ENCODE measurements at regions not wholly inside any gene's neighbourhood (a gene's known extent, or its start where the extent isn't known, plus 50 kb on each side); places are given as distances from the start of the nearest gene placed in this dataset.

DNA sequence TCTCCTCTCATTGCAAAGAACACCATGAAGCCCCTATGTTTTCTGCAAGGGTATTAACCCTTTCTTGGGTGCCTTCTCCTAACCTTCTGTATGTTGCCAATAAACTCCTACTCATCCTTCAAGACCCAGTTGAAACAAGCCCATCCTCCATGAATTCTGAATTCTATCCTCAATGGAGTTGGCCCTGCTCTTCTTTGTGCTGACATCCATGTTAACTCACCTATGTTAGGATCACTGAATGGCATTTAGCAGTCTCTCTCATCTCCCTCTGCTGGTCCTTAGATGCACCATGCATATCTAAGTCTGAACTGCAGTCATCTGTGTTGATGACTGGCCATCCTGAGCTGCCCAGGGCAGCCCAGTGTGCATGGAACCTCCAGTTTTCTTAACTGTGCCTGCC, 129.8 kb downstream of the BUB3 start:
- Mint-ChIP-seq H3K4me3 (no peak overlapping the region), H3K4me1 (ENCODE audit: low read depth) (peaks cover 23% of the 10 kb centered on the region), H3K27ac (no peak overlapping the region), H3K27me3 (peaks cover 2% of the 10 kb centered on the region), H3K36me3 (ENCODE audit: low read depth) (peaks cover 5% of the 10 kb centered on the region), H3K9me3 (no peaks in the 10 kb centered on the region)
- DNase-seq: no peak

DNA sequence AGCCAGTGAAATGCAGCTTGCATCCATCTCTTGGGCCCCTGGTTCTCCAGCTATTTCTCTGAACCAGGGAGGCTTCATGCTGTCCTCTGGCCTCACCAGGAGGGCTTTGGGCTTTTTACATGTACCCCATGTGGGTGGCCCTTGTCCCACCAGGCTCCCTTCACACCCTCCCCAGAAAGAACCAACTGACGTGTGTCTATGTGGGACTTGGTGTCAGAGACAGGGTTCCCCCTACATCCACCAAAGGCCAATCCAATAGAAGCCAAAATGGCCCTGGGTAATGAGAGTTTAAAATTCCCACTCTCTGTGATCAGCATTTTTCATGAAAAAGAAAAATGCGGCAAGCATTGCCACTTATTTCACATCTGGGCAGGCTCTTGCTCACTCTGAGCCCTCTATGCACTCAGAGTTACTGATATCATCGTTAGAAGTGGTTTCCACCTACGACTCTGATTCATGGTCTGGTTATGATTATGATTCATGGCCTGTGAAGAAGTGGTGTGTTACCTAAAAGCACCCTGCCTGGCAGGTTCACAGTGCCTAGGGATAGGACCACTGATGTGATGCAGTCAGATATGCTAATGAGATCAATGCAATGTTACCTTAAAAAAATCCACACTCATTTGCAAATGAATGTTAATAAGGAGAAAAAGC, 133.5 kb downstream of the BUB3 start:
- H3K9me3 Mint-ChIP-seq: peaks cover 10% of the 10 kb centered on the region
- DNase-seq: peak; percentile 38
- peaks cover 23% of the 10 kb centered on the region for H3K4me1 Mint-ChIP-seq (ENCODE audit: low read depth)
- no peak overlapping the region for H3K4me3 Mint-ChIP-seq
- H3K27me3 Mint-ChIP-seq: peaks cover 2% of the 10 kb centered on the region
- H3K36me3 Mint-ChIP-seq (ENCODE audit: low read depth): peaks cover 5% of the 10 kb centered on the region
- H3K27ac Mint-ChIP-seq: peak overlapping the region; percentile 91

DNA sequence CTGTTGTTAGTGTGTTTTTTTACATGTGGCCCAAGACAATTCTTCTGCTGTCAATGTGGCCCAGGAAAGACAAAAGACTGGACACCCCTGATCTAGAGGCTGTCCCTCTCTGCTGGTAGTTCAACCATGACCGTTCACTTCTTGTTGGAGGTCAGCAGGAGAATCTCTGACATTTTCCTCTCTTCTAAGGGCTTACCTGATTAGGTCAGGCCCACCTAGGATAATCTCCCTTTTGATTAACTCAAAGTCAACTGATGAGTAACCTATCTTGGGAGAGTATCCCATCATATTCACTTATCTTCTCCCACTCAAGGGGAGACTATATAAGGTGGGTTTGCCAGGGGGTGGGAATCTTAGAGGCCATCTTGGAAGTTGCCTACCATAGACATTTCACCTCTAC, 135.2 kb downstream of the BUB3 start:
- Mint-ChIP-seq H3K27me3 (peaks cover 2% of the 10 kb centered on the region), H3K4me1 (ENCODE audit: low read depth) (peaks cover 26% of the 10 kb centered on the region), H3K36me3 (ENCODE audit: low read depth) (peaks cover 5% of the 10 kb centered on the region), H3K27ac (no peak overlapping the region), H3K4me3 (no peak overlapping the region), H3K9me3 (peaks cover 10% of the 10 kb centered on the region)
- DNase-seq: no peak

DNA sequence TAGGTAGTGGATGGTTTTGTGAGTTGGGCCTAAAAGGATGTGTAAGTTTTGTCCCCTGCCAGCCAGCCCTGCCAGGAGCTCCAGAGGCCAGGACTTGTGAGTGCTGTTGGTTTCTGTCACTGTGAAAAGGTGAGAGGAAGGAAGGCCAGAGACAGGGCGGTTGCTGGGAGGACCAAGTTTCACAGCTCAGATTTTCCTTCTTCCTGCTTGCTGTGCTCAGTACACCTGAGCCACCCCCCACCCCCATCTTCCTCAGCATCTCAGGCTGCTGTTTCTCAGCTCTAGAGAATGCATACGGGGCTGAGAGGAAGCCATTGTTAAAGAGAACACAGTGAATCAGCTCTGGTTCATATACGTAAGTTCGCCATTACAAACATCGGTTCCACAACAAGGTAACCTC, 139.9 kb downstream of the BUB3 start:
- H3K9me3 Mint-ChIP-seq: peaks cover 16% of the 10 kb centered on the region
- H3K27ac Mint-ChIP-seq: no peak overlapping the region
- no peaks in the 10 kb centered on the region for H3K27me3 Mint-ChIP-seq
- H3K4me3 Mint-ChIP-seq: no peak overlapping the region
- peaks cover 3% of the 10 kb centered on the region for H3K4me1 Mint-ChIP-seq (ENCODE audit: low read depth)
- H3K36me3 Mint-ChIP-seq (ENCODE audit: low read depth): no peaks in the 10 kb centered on the region
- DNase-seq: no peak

DNA sequence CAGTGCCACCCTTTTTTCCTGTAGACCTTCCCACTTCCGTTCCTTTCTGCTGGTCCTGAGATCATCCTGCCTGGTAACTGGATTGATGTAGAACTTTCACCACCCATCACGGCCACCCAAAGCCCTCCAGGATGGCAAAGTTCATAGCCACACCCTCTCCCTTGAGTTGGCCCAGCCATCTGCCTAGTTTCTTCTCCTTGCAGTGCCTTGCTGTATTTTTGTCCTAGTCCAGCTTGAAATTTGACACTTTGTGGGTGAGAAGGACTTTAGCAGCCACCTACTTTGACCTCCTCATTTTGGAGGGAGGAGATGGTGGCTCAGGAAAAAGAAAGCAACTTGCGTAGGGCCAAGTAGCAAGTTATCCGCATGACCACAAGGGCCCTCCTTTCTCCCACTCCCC, 140.7 kb downstream of the BUB3 start:
- Mint-ChIP-seq H3K4me3 (no peak overlapping the region), H3K9me3 (peaks cover 14% of the 10 kb centered on the region), H3K4me1 (ENCODE audit: low read depth) (peaks cover 3% of the 10 kb centered on the region), H3K27ac (no peak overlapping the region), H3K27me3 (no peaks in the 10 kb centered on the region), H3K36me3 (ENCODE audit: low read depth) (no peaks in the 10 kb centered on the region)
- no peak for DNase-seq

DNA sequence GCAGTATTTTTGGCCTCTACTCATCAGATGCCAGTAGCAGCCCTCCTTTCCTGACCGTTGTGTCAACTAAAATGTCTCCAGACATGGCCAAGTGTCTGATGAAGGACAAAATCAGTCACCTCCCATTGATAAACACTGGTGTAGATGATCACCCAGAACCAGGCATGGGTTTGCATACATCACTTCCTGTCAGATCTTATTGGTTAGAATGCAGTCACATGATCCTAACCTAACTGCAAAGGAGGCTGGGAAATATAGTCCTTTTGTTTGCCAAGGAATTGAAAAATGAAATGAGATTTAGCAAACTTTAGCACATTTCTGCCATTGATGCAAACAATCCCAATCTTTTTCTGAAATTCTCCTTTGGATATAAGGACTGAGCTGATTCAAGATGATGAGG, 141.4 kb downstream of the BUB3 start:
- peaks cover 3% of the 10 kb centered on the region for H3K4me1 Mint-ChIP-seq (ENCODE audit: low read depth)

DNA sequence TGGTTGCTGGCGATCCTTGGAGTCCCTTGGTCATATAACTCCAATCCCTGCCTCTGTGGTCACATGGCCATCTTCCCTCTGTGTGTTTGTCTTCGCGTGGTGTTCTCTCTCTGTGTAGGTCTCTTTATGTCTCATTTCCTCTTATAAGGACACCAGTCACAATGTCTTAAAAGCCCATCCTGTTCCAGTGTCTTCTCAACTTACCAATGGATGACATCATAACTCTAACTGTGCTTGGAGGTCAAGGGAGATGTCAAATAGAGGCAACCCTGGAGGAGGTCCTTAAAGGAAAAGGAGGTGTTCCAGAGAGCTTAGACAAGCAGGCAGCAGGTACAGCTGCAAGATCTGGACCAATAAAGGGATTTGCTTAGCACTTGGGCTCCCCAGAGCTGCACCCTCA, 143.0 kb downstream of the BUB3 start:
- no peak for DNase-seq
- H3K27ac Mint-ChIP-seq: no peak overlapping the region
- H3K4me3 Mint-ChIP-seq: no peak overlapping the region
- peaks cover 3% of the 10 kb centered on the region for H3K4me1 Mint-ChIP-seq (ENCODE audit: low read depth)
- H3K27me3 Mint-ChIP-seq: no peaks in the 10 kb centered on the region
- no peaks in the 10 kb centered on the region for H3K36me3 Mint-ChIP-seq (ENCODE audit: low read depth)
- H3K9me3 Mint-ChIP-seq: peaks cover 6% of the 10 kb centered on the region

More for the DNA sequence above, 141.4 kb downstream of the BUB3 start:
- Mint-ChIP-seq H3K4me3 (no peak overlapping the region), H3K27me3 (no peaks in the 10 kb centered on the region), H3K9me3 (peaks cover 7% of the 10 kb centered on the region), H3K27ac (no peak overlapping the region), H3K36me3 (ENCODE audit: low read depth) (no peaks in the 10 kb centered on the region)
- DNase-seq: no peak

DNA sequence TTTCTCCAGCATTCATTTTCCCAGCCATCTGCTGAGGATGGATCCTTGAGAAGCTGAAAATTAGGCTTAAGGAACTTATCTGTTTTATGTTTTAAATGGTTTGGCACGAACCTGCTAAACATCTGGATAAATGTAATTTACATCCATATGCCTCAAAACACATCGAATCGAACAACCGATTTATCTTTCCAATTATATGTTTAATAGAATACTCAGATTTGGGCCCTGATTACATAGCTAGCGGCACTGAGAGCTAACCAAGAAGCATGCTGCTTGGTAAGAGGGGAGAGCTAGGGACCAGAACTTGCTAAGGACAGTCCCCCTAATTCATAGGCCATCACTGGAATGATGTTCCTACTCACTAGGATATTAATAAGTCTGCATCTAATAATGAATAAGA, 144.4 kb downstream of the BUB3 start:
- DNase-seq: no peak
- no peaks in the 10 kb centered on the region for H3K36me3 Mint-ChIP-seq (ENCODE audit: low read depth)
- H3K9me3 Mint-ChIP-seq: peaks cover 6% of the 10 kb centered on the region
- H3K4me3 Mint-ChIP-seq: no peak overlapping the region
- H3K27ac Mint-ChIP-seq: no peak overlapping the region
- peaks cover 3% of the 10 kb centered on the region for H3K27me3 Mint-ChIP-seq
- H3K4me1 Mint-ChIP-seq (ENCODE audit: low read depth): peaks cover 3% of the 10 kb centered on the region

DNA sequence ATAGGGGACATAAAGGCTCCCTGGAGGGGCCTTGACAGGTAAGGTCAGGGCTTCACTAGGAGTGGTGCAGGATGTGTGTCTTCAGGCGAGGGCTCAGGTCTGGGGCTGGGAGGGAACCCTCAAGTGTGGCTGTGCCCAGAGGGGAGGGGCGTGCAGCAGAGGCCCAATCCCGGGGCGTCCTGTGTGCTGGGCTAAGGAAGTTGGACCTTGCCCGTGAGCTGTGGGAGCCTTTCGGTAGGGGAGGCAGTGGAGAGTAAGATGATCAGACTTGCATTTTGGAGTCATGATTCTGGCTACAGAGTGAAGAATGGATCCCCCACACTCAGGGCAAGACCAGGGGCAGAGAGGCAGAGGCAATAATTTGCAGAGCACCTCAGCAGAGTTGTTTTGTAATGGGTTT, 145.4 kb downstream of the BUB3 start:
- H3K36me3 Mint-ChIP-seq (ENCODE audit: low read depth): no peaks in the 10 kb centered on the region
- no peak for DNase-seq
- H3K4me3 Mint-ChIP-seq: no peak overlapping the region
- H3K9me3 Mint-ChIP-seq: peaks cover 6% of the 10 kb centered on the region
- H3K4me1 Mint-ChIP-seq (ENCODE audit: low read depth): no peaks in the 10 kb centered on the region
- H3K27ac Mint-ChIP-seq: no peak overlapping the region
- peaks cover 3% of the 10 kb centered on the region for H3K27me3 Mint-ChIP-seq

DNA sequence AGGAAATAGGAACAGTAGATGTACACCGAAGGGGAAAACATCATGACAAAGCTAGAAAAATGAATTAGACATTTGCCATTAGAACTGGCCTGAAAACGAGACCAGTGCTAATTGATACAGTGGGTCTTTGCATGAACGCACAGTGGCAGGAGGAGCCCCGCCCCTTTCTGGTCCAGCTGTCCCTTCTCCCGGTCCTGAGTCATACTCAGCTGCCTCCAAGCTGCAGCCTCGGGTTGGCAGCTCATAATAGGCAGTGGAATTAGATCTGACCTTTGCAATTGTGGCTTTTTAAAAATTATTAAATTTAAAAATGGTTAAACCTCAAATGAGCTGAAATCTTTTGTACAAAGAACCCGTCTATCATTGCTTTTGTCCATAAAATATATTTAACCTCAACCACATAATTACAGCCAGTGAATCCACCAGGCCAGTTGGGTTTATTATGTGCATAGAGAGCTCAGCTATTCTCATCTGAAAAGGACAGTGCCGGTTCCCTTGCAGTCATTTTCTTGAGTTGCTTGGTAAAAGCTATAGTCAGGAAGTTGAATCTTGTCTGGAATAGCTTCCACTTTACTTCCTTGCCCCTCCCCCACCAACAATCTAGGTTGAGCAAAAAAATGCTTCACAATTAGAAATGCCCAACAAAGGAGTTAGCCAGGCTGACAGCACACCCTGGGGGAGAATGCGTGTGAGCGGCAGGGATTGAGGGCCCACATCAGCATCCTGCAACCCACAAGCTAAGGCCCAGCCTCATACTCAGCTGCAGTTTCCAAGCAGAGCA, 147.1 kb downstream of the BUB3 start:
- H3K27me3 Mint-ChIP-seq: peaks cover 3% of the 10 kb centered on the region
- no peak overlapping the region for H3K27ac Mint-ChIP-seq
- H3K36me3 Mint-ChIP-seq (ENCODE audit: low read depth): no peaks in the 10 kb centered on the region
- DNase-seq: no peak
- no peak overlapping the region for H3K4me3 Mint-ChIP-seq
- H3K4me1 Mint-ChIP-seq (ENCODE audit: low read depth): no peaks in the 10 kb centered on the region
- H3K9me3 Mint-ChIP-seq: no peaks in the 10 kb centered on the region

DNA sequence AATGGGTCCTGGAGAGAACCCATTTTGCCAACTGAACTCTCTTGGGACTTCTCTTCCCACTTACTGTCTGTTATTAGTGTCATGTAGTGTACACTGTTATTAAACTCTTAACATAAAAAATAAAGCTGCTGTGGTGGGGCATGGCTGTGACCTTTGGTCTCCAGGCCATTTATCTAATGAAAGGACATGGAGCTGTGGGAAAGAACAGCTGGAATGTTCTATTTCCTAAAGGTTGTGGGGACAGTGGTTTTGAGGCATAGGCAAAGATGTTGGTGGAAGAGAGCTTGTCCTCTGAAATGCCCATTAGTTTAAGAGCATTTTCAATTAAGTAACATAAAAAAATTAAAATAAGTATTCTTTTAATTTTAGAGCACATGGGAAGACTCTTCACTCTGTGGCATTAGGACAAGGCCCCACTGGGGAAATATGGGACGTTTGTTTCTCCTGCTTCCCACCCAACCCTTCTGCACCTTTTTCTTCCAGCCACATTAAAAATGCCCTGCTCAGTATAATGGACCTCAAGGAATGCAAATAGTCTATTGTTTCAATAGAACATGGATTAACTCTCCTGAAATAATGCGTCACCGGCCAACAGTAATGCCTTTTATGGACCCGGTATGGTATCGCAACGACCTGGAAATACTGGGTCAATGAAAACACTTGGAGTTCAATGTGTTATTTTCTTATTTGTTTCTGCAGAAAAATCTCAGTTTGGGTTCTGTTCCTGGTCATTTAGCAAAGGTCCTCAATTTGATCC, 149.6 kb downstream of the BUB3 start:
- no peak for DNase-seq
- Mint-ChIP-seq H3K9me3 (no peaks in the 10 kb centered on the region), H3K36me3 (ENCODE audit: low read depth) (no peaks in the 10 kb centered on the region), H3K4me3 (no peak overlapping the region), H3K27me3 (peaks cover 3% of the 10 kb centered on the region), H3K27ac (no peak overlapping the region), H3K4me1 (ENCODE audit: low read depth) (no peaks in the 10 kb centered on the region)

DNA sequence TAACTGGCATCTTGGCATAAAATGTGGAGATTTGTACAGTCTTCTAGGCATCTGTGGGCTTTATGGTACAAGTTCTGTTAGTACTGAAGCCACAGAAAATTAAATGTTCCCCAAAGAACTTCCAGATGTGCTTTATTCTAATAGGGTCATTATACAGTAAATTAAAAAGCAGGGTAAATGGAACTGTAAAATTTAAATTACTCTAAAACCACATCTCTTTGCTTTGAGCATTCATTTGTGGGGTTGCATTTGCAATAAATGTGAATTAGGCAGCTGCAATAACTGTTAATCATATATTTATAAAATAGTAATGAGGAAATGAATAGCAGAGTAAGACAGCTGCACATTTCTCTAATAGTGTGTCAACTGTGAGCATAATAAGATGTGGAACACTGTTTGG, 151.5 kb downstream of the BUB3 start:
- H3K4me1 Mint-ChIP-seq (ENCODE audit: low read depth): no peaks in the 10 kb centered on the region
- H3K36me3 Mint-ChIP-seq (ENCODE audit: low read depth): no peaks in the 10 kb centered on the region
- H3K4me3 Mint-ChIP-seq: no peak overlapping the region

DNA sequence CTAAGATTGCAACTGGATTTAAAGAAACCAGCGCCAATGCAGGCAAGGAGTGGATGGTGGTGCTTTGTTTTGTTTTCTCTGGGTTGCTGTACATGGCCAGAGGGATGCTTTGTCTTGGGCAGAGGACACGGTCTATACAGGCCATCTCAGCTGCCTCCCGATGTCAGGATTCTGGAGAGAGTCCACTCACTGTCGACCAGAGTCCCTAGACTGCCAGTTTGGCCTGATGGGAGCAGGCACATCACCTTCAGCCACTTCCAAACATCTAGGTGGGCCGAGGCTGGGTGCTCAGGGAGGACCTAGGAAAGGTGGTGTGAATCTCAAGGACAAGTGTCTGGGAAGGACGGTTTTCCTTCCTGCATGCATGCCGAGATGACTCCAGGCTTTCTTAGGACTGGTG, 152.1 kb downstream of the BUB3 start:
- H3K9me3 Mint-ChIP-seq: no peaks in the 10 kb centered on the region
- no peak for DNase-seq
- no peaks in the 10 kb centered on the region for H3K36me3 Mint-ChIP-seq (ENCODE audit: low read depth)

More for the DNA sequence above, 151.5 kb downstream of the BUB3 start:
- Mint-ChIP-seq H3K9me3 (no peaks in the 10 kb centered on the region), H3K27ac (no peak overlapping the region), H3K27me3 (peaks cover 3% of the 10 kb centered on the region)
- DNase-seq: no peak

DNA sequence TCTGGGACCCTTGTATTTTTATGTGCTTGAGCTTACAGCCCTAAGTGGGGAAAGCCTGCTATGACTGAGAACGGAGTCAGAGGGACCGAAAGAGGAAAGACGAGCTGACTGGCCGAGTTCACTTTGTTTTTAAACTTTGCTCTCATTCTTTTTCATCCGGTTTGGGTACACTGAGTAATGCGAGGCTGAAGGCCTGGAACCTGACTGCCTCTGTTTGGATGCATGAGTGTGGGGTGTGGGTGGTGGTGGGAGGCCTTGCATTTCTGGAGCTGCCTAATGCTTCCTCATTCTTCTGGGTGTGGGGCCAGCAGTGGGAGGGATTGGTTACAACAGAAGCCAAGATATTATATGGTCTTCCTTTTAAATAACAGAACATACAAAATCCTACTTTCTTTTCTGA, 155.5 kb downstream of the BUB3 start:
- Mint-ChIP-seq H3K27me3 (no peaks in the 10 kb centered on the region), H3K36me3 (ENCODE audit: low read depth) (no peaks in the 10 kb centered on the region), H3K27ac (no peak overlapping the region), H3K9me3 (no peaks in the 10 kb centered on the region), H3K4me1 (ENCODE audit: low read depth) (no peaks in the 10 kb centered on the region), H3K4me3 (no peak overlapping the region)
- no peak for DNase-seq

More for the DNA sequence above, 152.1 kb downstream of the BUB3 start:
- H3K27me3 Mint-ChIP-seq: peaks cover 3% of the 10 kb centered on the region
- H3K4me1 Mint-ChIP-seq (ENCODE audit: low read depth): no peaks in the 10 kb centered on the region
- H3K27ac Mint-ChIP-seq: no peak overlapping the region
- H3K4me3 Mint-ChIP-seq: no peak overlapping the region

DNA sequence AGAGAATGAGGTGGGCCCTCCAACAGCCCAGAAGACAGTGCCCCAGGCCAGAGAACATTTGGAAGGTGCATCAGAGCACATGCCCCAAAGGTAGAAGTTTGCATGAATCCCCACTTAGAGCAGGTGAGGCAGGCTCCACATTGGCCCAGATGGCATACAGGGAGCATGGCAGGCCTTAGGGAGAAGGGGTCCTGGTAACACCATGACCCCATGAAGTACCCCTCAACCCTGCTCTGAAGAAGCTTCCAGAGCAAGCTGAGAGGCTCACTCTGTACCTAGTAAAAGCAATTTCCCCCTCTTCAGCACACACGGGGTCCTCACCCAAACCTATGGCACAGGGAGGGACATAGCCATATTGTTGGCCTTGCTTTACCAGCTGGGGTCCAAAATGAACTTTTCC, 162.6 kb downstream of the BUB3 start:
- Mint-ChIP-seq H3K4me1 (ENCODE audit: low read depth) (peaks cover 3% of the 10 kb centered on the region), H3K27ac (no peak overlapping the region), H3K4me3 (no peak overlapping the region), H3K27me3 (no peaks in the 10 kb centered on the region), H3K9me3 (no peaks in the 10 kb centered on the region), H3K36me3 (ENCODE audit: low read depth) (no peaks in the 10 kb centered on the region)
- DNase-seq: no peak
